Mammary epithelial cell (primary cell): ENCODE measurements at regions not wholly inside any gene's neighbourhood (a gene's known extent, or its start where the extent isn't known, plus 50 kb on each side); places are given as distances from the start of the nearest gene placed in this dataset.

ENCODE experiments used
- EZH2 ChIP-seq: IDR thresholded peaks from 2 replicates; pipeline ENCODE4 v1.6.1; 2012; ENCODE audit warnings: low read length, inconsistent platforms, borderline replicate concordance
- TF ChIP-seq, protein P1 (sequence below), 2 donors: IDR thresholded peaks in 1 of 2; conservative IDR thresholded peaks in 1 of 2; 2 replicates each; pipeline ENCODE4 v1.5.1; 2011 to 2012; ENCODE audit warnings: inconsistent platforms in 2 of 2, low read length in 2 of 2, mild to moderate bottlenecking in 2 of 2, control low read depth in 1 of 2, low read depth in 1 of 2; ENCODE audit not compliant: insufficient read depth in 1 of 2; ENCODE audit errors: extremely low read depth in 1 of 2

DNA sequence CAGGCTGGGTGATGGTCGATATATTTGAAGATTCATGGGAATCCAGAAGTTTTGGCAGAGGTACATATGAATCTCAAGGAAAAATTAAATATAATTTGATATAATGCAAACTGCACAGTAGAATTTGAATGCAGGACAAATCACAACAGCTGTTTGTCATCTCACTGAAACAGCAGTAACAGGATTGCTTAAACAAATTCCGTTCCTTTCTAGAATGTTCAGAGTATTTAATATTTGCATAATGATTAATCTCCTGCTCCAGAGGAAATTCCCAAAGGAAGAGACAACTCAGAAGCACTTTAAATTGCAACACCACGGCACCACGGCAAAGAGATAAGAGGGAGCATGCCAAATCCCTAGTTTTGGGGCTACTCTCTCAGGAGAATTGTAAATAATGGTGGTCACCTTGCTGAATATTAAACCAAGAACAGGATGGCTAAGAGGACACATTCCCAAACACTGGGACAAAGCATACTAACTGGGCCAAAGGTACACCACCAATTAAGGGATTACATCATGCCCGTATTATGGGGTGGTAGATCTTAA is 67.8 kb upstream of the MAP4K3 start:
- TF ChIP-seq, protein P1, sequence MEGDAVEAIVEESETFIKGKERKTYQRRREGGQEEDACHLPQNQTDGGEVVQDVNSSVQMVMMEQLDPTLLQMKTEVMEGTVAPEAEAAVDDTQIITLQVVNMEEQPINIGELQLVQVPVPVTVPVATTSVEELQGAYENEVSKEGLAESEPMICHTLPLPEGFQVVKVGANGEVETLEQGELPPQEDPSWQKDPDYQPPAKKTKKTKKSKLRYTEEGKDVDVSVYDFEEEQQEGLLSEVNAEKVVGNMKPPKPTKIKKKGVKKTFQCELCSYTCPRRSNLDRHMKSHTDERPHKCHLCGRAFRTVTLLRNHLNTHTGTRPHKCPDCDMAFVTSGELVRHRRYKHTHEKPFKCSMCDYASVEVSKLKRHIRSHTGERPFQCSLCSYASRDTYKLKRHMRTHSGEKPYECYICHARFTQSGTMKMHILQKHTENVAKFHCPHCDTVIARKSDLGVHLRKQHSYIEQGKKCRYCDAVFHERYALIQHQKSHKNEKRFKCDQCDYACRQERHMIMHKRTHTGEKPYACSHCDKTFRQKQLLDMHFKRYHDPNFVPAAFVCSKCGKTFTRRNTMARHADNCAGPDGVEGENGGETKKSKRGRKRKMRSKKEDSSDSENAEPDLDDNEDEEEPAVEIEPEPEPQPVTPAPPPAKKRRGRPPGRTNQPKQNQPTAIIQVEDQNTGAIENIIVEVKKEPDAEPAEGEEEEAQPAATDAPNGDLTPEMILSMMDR (conservative IDR thresholded peaks at IDR 0.05 in 1 of 2, IDR thresholded peaks at IDR 0.05 in 1 of 2; ENCODE audit: extremely low read depth in 1 of 2, insufficient read depth in 1 of 2, low read depth in 1 of 2, low read length in 2 of 2), result no peak
- TF ChIP-seq EZH2, result no peak
